Endothelial cell of umbilical vein (primary cell): ENCODE measurements at regions not wholly inside any gene's neighbourhood (a gene's known extent, or its start where the extent isn't known, plus 50 kb on each side); places are given as distances from the start of the nearest gene placed in this dataset.
"Not testable (repeated sequence)": the region's sequence is repeated elsewhere in the genome, so short reads cannot be mapped to it uniquely, and the experiment has no call there.

Source experiments
- BruUV-seq: library from RNA; stranded (reverse); fragments of 400-500 nt; replicated peaks from 2 replicates; lab custom pipeline; 2021; lab: Mats Ljungman, UMichigan
- CTCF ChIA-PET: fragments of 300-600, 350-600 bp; sonication (Branson Sonifier 250); formaldehyde crosslinking; loops from one replicate; lab custom pipeline; 2021; ENCODE audit warnings: antibody characterized with exemption, inconsistent platforms; lab: Charles Lee
- POLR2A ChIA-PET: fragments of 300-600, 350-600 bp; sonication (Branson Sonifier 250); formaldehyde crosslinking; loops from one replicate; lab custom pipeline; 2021; ENCODE audit warnings: antibody characterized with exemption, inconsistent platforms; lab: Charles Lee
- DNase-seq: peaks from one replicate; pipeline ENCODE4 v3.0.0-alpha.2; 2011; ENCODE audit warnings: low read depth, low spot score
- FAIRE-seq: peaks from 2 replicates; lab custom pipeline; 2011; peaks lifted over from hg19 to GRCh38; lab: Jason Lieb, UNC
- H2AFZ ChIP-seq: 2 replicates; pipeline ENCODE4 v1.6.0; 2012; ENCODE audit warnings: low read depth, low read length, control low read depth, inconsistent platforms
- H3K27ac ChIP-seq: 2 replicates; pipeline ENCODE4 v1.5.1; 2011; ENCODE audit warnings: low read depth, mild to moderate bottlenecking, control low read depth, low read length, moderate library complexity; ENCODE audit not compliant: insufficient read depth
- H3K27me3 ChIP-seq, 2 experiments: 2 replicates each; pipeline versions ENCODE4 v1.6.0 to v1.6.1; 2011; ENCODE audit warnings: low read length in 2 of 2, mixed read lengths in 1 of 2; ENCODE audit not compliant: control insufficient read depth in 2 of 2, insufficient read depth in 2 of 2
- H3K36me3 ChIP-seq, 2 experiments: 2 replicates in 1 of 2; 3 replicates in 1 of 2; pipeline ENCODE4 v1.5.1; 2011; ENCODE audit warnings: low read length in 2 of 2, mild to moderate bottlenecking in 1 of 2, moderate library complexity in 1 of 2; ENCODE audit not compliant: control insufficient read depth in 2 of 2, insufficient read depth in 2 of 2; ENCODE audit errors: extremely low read depth in 1 of 2
- H3K4me1 ChIP-seq: 3 replicates; pipeline ENCODE4 v1.5.1; 2011; ENCODE audit warnings: mild to moderate bottlenecking, low read length; ENCODE audit not compliant: control insufficient read depth, insufficient read depth; ENCODE audit errors: extremely low read depth
- H3K4me2 ChIP-seq: 2 replicates; pipeline ENCODE4 v1.6.1; 2011; ENCODE audit warnings: low read length, control low read depth, mixed read lengths; ENCODE audit not compliant: insufficient read depth
- H3K4me3 ChIP-seq, 3 experiments: fragments of 200-600 bp in 1 of 3; sonication (generic), shearing (Covaris generic) in 1 of 3; replicated peaks in 1 of 3; 2 replicates each; pipeline ENCODE4 v1.5.1; 2011 to 2016; ENCODE audit warnings: control low read depth in 3 of 3, low read length in 3 of 3, mild to moderate bottlenecking in 2 of 3, inconsistent platforms in 1 of 3, low read depth in 1 of 3, moderate library complexity in 1 of 3; ENCODE audit not compliant: insufficient read depth in 1 of 3
- H3K79me2 ChIP-seq: 2 replicates; pipeline ENCODE4 v1.6.0; 2012; ENCODE audit warnings: low read length, inconsistent platforms; ENCODE audit not compliant: control insufficient read depth, insufficient read depth
- H3K9ac ChIP-seq: replicated peaks from 2 replicates; pipeline ENCODE3; 2011; ENCODE audit warnings: low read length, control low read depth; ENCODE audit not compliant: insufficient read depth; ENCODE audit errors: extremely low read depth
- H3K9me1 ChIP-seq: replicated peaks from 3 replicates; pipeline ENCODE4 v1.6.0; 2011; ENCODE audit warnings: mild to moderate bottlenecking, low read length; ENCODE audit not compliant: control insufficient read depth, insufficient read depth; ENCODE audit errors: extremely low read depth
- H3K9me3 ChIP-seq: replicated peaks from 2 replicates; pipeline ENCODE4 v1.5.1; 2012; ENCODE audit warnings: low read length, inconsistent platforms; ENCODE audit not compliant: control insufficient read depth, insufficient read depth
- H4K20me1 ChIP-seq: replicated peaks from 2 replicates; pipeline ENCODE3; 2011; ENCODE audit warnings: mild to moderate bottlenecking, low read length; ENCODE audit not compliant: control insufficient read depth, insufficient read depth; ENCODE audit errors: extremely low read depth
- EZH2 ChIP-seq: IDR thresholded peaks from 2 replicates; pipeline ENCODE4 v1.6.1; 2012; ENCODE audit warnings: borderline replicate concordance, low read depth, mild to moderate bottlenecking, moderate library complexity, low read length, inconsistent platforms; ENCODE audit not compliant: severe bottlenecking
- FOS ChIP-seq: IDR thresholded peaks from 2 replicates; pipeline ENCODE4 v1.6.1; 2011; ENCODE audit warnings: mild to moderate bottlenecking, low read length, moderate library complexity, borderline replicate concordance; ENCODE audit not compliant: insufficient read depth
- GATA2 ChIP-seq: IDR thresholded peaks from 2 replicates; pipeline ENCODE4 v1.7.0; 2011; ENCODE audit warnings: low read depth, mild to moderate bottlenecking, moderate library complexity, mixed read lengths, low read length; ENCODE audit not compliant: insufficient read length, insufficient read depth
- JUN ChIP-seq: IDR thresholded peaks from 2 replicates; pipeline ENCODE4 v1.6.1; 2011; ENCODE audit warnings: borderline replicate concordance, low read depth; ENCODE audit not compliant: insufficient read length, insufficient read depth
- MYC ChIP-seq: IDR thresholded peaks from one replicate; pipeline ENCODE4 v1.6.1; 2011; ENCODE audit warnings: mild to moderate bottlenecking, low read depth, low read length
- POLR2A ChIP-seq: IDR thresholded peaks from 2 replicates; pipeline ENCODE4 v1.6.1; 2012; ENCODE audit warnings: low read depth, mild to moderate bottlenecking, control low read depth, low read length
- POLR2AphosphoS5 ChIP-seq: IDR thresholded peaks from 2 replicates; pipeline ENCODE4 v1.6.1; 2012; ENCODE audit warnings: low read depth, mild to moderate bottlenecking, control low read depth, low read length, moderate library complexity; ENCODE audit not compliant: insufficient read depth
- dilution Hi-C: fragments of 300-500 bp; cut with MboI; formaldehyde crosslinking; loops from one replicate; pipeline ENCODE4 v1.15.0; 2019; ENCODE audit warnings: low sequenced_read_pairs; ENCODE audit not compliant: extremely low pct_ligation_motif_present
- intact Hi-C: fragments of 100-400 bp; cut with micrococcal nuclease; formaldehyde crosslinking; loops from one replicate; pipeline ENCODE4 v1.10.0; 2022
- TF ChIP-seq, protein P1 (sequence below): IDR thresholded peaks from 2 replicates; pipeline ENCODE4 v1.6.1; 2011; ENCODE audit not compliant: insufficient read depth, insufficient read length
- TF ChIP-seq, protein P2 (sequence below), 2 donors: IDR thresholded peaks; 1 replicate in 1 of 2; 2 replicates in 1 of 2; pipeline ENCODE4 v1.5.1; 2011; ENCODE audit warnings: low read length in 2 of 2, mild to moderate bottlenecking in 2 of 2, moderate library complexity in 2 of 2, control low read depth in 1 of 2, inconsistent platforms in 1 of 2, low read depth in 1 of 2; ENCODE audit not compliant: insufficient read depth in 1 of 2; ENCODE audit errors: extremely low read depth in 1 of 2

- no peaks in the 10 kb centered on the region for H4K20me1 ChIP-seq
- ChIA-PET POLR2A (interaction anchor here (0.6 kb wide), 1 partner anchor 9 kb away, joined by 4 read pairs; no protein-coding TSS in a partner anchor), CTCF (no interaction called here)
- intact Hi-C loops, result no loop called here
- TF ChIP-seq MYC (no peak), FOS (no peak), POLR2AphosphoS5 (no peak), EZH2 (no peak), GATA2 (no peak), JUN (no peak), POLR2A (no peak)
- TF ChIP-seq, protein P1, sequence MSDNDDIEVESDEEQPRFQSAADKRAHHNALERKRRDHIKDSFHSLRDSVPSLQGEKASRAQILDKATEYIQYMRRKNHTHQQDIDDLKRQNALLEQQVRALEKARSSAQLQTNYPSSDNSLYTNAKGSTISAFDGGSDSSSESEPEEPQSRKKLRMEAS, result no peak
- TF ChIP-seq, protein P2, sequence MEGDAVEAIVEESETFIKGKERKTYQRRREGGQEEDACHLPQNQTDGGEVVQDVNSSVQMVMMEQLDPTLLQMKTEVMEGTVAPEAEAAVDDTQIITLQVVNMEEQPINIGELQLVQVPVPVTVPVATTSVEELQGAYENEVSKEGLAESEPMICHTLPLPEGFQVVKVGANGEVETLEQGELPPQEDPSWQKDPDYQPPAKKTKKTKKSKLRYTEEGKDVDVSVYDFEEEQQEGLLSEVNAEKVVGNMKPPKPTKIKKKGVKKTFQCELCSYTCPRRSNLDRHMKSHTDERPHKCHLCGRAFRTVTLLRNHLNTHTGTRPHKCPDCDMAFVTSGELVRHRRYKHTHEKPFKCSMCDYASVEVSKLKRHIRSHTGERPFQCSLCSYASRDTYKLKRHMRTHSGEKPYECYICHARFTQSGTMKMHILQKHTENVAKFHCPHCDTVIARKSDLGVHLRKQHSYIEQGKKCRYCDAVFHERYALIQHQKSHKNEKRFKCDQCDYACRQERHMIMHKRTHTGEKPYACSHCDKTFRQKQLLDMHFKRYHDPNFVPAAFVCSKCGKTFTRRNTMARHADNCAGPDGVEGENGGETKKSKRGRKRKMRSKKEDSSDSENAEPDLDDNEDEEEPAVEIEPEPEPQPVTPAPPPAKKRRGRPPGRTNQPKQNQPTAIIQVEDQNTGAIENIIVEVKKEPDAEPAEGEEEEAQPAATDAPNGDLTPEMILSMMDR (IDR thresholded peaks at IDR 0.05; ENCODE audit: extremely low read depth in 1 of 2, insufficient read depth in 1 of 2, low read depth in 1 of 2, low read length in 2 of 2), result no peak
- no peaks in the 10 kb centered on the region for H3K27me3 ChIP-seq
- no peak overlapping the region for H3K27ac ChIP-seq
- H3K79me2 ChIP-seq, result no peaks in the 10 kb centered on the region
- no peaks in the 10 kb centered on the region for H3K4me1 ChIP-seq
- BruUV-seq, result no TSS peak
- no peak overlapping the region for H3K4me3 ChIP-seq
- FAIRE-seq (no peak), DNase-seq (no peak)
- H3K9me3 ChIP-seq, result no peaks in the 10 kb centered on the region
- H3K9ac ChIP-seq, result no peak overlapping the region
- no peaks in the 10 kb centered on the region for H3K9me1 ChIP-seq
- no peak overlapping the region for H2AFZ ChIP-seq
- no peaks in the 10 kb centered on the region for H3K36me3 ChIP-seq
- no peak overlapping the region for H3K4me2 ChIP-seq
- dilution Hi-C loops, result no loop called here
Observed at GRCh38 chr1:91098299-91098906, 76.6 kb upstream of the ZNF644 start.

GRCh38 chr1:91095321-91095720 is 73.5 kb upstream of the ZNF644 start:
- dilution Hi-C loops, H3K9me3 ChIP-seq, H3K4me3 ChIP-seq, CTCF ChIA-PET, FAIRE-seq, POLR2A ChIA-PET, H3K9ac ChIP-seq, H3K27ac ChIP-seq, intact Hi-C loops, H3K27me3 ChIP-seq, H3K9me1 ChIP-seq, H3K79me2 ChIP-seq, H4K20me1 ChIP-seq, DNase-seq, H3K4me2 ChIP-seq, H3K36me3 ChIP-seq, BruUV-seq, H2AFZ ChIP-seq, H3K4me1 ChIP-seq: not testable (repeated sequence)
